GM23338 (cell line): ENCODE measurements at regions not wholly inside any gene's neighbourhood (a gene's known extent, or its start where the extent isn't known, plus 50 kb on each side); places are given as distances from the start of the nearest gene placed in this dataset.

Source experiments
- ATAC-seq: fragments of 200-7000 bp; cut with Tn5 transposase; 3 replicates; pipeline ENCODE4 v1.9.1; 2020
- DNase-seq: peaks from one replicate; pipeline ENCODE4 v3.0.0-alpha.2; 2015; ENCODE audit warnings: low spot score
- H2AFZ ChIP-seq: fragments of 200-600 bp; sonication (generic); 2 replicates; pipeline ENCODE4 v1.8.0; 2016; ENCODE audit warnings: antibody characterized with exemption, mild to moderate bottlenecking, moderate library complexity
- H3F3A ChIP-seq: fragments of 200-600 bp; sonication (generic); replicated peaks from 2 replicates; pipeline ENCODE4 v1.8.0; 2017; ENCODE audit warnings: antibody characterized with exemption, mixed run types, low read depth
- H3K27ac ChIP-seq: fragments of 200-600 bp; sonication (generic); 2 replicates; pipeline ENCODE4 v1.6.1; 2016; ENCODE audit warnings: low read depth
- H3K27me3 ChIP-seq: fragments of 200-600 bp; sonication (generic); 2 replicates; pipeline ENCODE4 v1.8.0; 2016; ENCODE audit warnings: mild to moderate bottlenecking, mixed run types, moderate library complexity; ENCODE audit not compliant: insufficient read depth
- H3K36me3 ChIP-seq: fragments of 200-600 bp; sonication (generic); 2 replicates; pipeline ENCODE4 v1.8.0; 2016; ENCODE audit warnings: mild to moderate bottlenecking; ENCODE audit not compliant: insufficient read depth
- H3K4me1 ChIP-seq: fragments of 200-600 bp; sonication (generic); 2 replicates; pipeline ENCODE4 v1.8.0; 2016; ENCODE audit warnings: mild to moderate bottlenecking, moderate library complexity; ENCODE audit not compliant: insufficient read depth
- H3K4me2 ChIP-seq: fragments of 200-600 bp; sonication (generic); 2 replicates; pipeline ENCODE4 v1.7.1; 2017; ENCODE audit warnings: mixed run types
- H3K4me3 ChIP-seq: fragments of 200-600 bp; sonication (generic); 2 replicates; pipeline ENCODE4 v1.6.1; 2016; ENCODE audit warnings: mixed run types
- H3K79me2 ChIP-seq: fragments of 200-600 bp; sonication (generic); replicated peaks from 2 replicates; pipeline ENCODE4 v1.8.0; 2017; ENCODE audit warnings: mild to moderate bottlenecking; ENCODE audit not compliant: insufficient read depth
- H3K9me2 ChIP-seq: fragments of 200-600 bp; sonication (generic); 2 replicates; pipeline ENCODE4 v1.8.0; 2017; ENCODE audit not compliant: insufficient read depth
- H4K20me1 ChIP-seq: fragments of 200-600 bp; sonication (generic); replicated peaks from 2 replicates; pipeline ENCODE4 v1.8.0; 2017; ENCODE audit warnings: mild to moderate bottlenecking; ENCODE audit not compliant: insufficient read depth
- H3K27ac Mint-ChIP-seq: 2 replicates; pipeline ENCODE4 v1.8.0; 2020; ENCODE audit warnings: inconsistent platforms, mild to moderate bottlenecking, moderate library complexity, mixed read lengths
- H3K27me3 Mint-ChIP-seq: 3 replicates; pipeline ENCODE4 v1.8.0; 2022; ENCODE audit warnings: low read depth, mild to moderate bottlenecking, moderate library complexity, mixed read lengths, inconsistent platforms; ENCODE audit not compliant: insufficient read depth, poor library complexity
- H3K36me3 Mint-ChIP-seq: 3 replicates; pipeline ENCODE4 v1.8.0; 2021; ENCODE audit warnings: low read depth, mild to moderate bottlenecking, inconsistent platforms, moderate library complexity, mixed read lengths
- H3K4me1 Mint-ChIP-seq: 3 replicates; pipeline ENCODE4 v1.8.0; 2020; ENCODE audit warnings: mild to moderate bottlenecking, inconsistent platforms, mixed read lengths
- H3K4me3 Mint-ChIP-seq: 3 replicates; pipeline ENCODE4 v1.8.0; 2021; ENCODE audit warnings: moderate library complexity, mild to moderate bottlenecking, inconsistent platforms, mixed read lengths
- H3K9me3 Mint-ChIP-seq: 3 replicates; pipeline ENCODE4 v1.8.0; 2020; ENCODE audit warnings: moderate library complexity, mild to moderate bottlenecking, inconsistent platforms, mixed read lengths
- CREB1 ChIP-seq: fragments of 250-450 bp; sonication (Bioruptor Pico); IDR thresholded peaks from 2 replicates; pipeline ENCODE4 v1.5.0; 2020; ENCODE audit warnings: low read depth, mild to moderate bottlenecking, moderate library complexity
- EZH2 ChIP-seq: fragments of 200-600 bp; sonication (generic); IDR thresholded peaks from one replicate; pipeline ENCODE4 v1.8.0; 2017; ENCODE audit warnings: antibody characterized with exemption, mild to moderate bottlenecking, low read depth; ENCODE audit not compliant: unreplicated experiment
- EZH2phosphoT487 ChIP-seq: fragments of 200-600 bp; sonication (generic); IDR thresholded peaks from one replicate; pipeline ENCODE4 v1.8.1; 2018; ENCODE audit warnings: antibody characterized with exemption; ENCODE audit not compliant: unreplicated experiment
- JUNB ChIP-seq: IDR thresholded peaks from one replicate; pipeline ENCODE4 v1.6.1; 2016; ENCODE audit warnings: antibody characterized with exemption; ENCODE audit not compliant: unreplicated experiment
- NANOG ChIP-seq: IDR thresholded peaks from 2 replicates; pipeline ENCODE4 v1.6.1; 2016; ENCODE audit warnings: antibody characterized with exemption, borderline replicate concordance
- STAT1 ChIP-seq: IDR thresholded peaks from one replicate; pipeline ENCODE4 v1.6.1; 2016; ENCODE audit warnings: antibody characterized with exemption; ENCODE audit not compliant: unreplicated experiment
- ZNF114 ChIP-seq: fragments of 250-450 bp; sonication (Bioruptor Pico); IDR thresholded peaks from 2 replicates; pipeline ENCODE4 v1.5.0; 2020; ENCODE audit warnings: mild to moderate bottlenecking, moderate library complexity
- ZNF331 ChIP-seq: fragments of 250-450 bp; sonication (Bioruptor Pico); IDR thresholded peaks from 2 replicates; pipeline ENCODE4 v1.5.0; 2020; ENCODE audit warnings: low read depth, mild to moderate bottlenecking, moderate library complexity
- TF ChIP-seq, protein P1 (sequence below), 2 experiments: fragments of 200-600 bp in 1 of 2; sonication (generic) in 1 of 2; conservative IDR thresholded peaks; 2 replicates each; pipeline versions ENCODE4 v1.5.1 to v1.6.1; 2016 to 2017; ENCODE audit warnings: antibody characterized with exemption in 2 of 2, low read depth in 2 of 2, mild to moderate bottlenecking in 2 of 2, moderate library complexity in 1 of 2
- TF ChIP-seq, protein P2 (sequence below): fragments of 250-450 bp; sonication (Bioruptor Pico); IDR thresholded peaks from 2 replicates; pipeline ENCODE4 v1.5.0; 2020; ENCODE audit warnings: mild to moderate bottlenecking, moderate library complexity
- TF ChIP-seq, protein P3 (sequence below): IDR thresholded peaks from 2 replicates; pipeline ENCODE4 v1.6.1; 2016; ENCODE audit warnings: antibody characterized with exemption
- TF ChIP-seq, protein P4 (sequence below): IDR thresholded peaks from one replicate; pipeline ENCODE4 v1.6.1; 2018; ENCODE audit warnings: antibody characterized with exemption; ENCODE audit not compliant: unreplicated experiment

DNA sequence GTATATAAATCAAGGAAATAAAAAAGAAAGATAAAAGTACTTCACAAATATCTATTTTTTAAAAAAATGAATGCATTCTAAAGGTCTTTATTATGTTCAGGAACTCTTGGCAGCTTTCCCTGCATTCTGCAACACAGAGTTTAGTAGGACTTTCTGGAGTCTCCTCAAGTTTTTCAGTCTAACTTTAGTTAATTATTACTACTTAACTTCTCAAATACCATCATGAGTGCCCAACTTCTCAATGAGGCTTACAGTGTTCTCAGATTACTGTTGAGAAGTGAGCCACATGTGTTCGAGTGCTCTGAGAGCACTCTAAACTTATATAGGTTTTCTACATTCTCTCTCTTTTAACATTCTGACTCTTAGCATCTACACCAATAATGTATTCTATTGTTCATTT lies 1852.9 kb upstream of the PCDH10 start:
- no peaks in the 10 kb centered on the region for H3K4me1 ChIP-seq
- H3K4me3 ChIP-seq: no peak overlapping the region
- H3K27ac ChIP-seq: no peak overlapping the region
- Mint-ChIP-seq H3K27ac (no peak overlapping the region), H3K4me3 (no peak overlapping the region), H3K36me3 (peaks cover 16% of the 10 kb centered on the region), H3K27me3 (no peaks in the 10 kb centered on the region), H3K9me3 (peaks cover 23% of the 10 kb centered on the region), H3K4me1 (peaks cover under 1% of the 10 kb centered on the region; the same call in 2 of the 3 replicates)
- DNase-seq (no peak), ATAC-seq (no peak)
- no peaks in the 10 kb centered on the region for H3K36me3 ChIP-seq
- TF ChIP-seq, protein P1, sequence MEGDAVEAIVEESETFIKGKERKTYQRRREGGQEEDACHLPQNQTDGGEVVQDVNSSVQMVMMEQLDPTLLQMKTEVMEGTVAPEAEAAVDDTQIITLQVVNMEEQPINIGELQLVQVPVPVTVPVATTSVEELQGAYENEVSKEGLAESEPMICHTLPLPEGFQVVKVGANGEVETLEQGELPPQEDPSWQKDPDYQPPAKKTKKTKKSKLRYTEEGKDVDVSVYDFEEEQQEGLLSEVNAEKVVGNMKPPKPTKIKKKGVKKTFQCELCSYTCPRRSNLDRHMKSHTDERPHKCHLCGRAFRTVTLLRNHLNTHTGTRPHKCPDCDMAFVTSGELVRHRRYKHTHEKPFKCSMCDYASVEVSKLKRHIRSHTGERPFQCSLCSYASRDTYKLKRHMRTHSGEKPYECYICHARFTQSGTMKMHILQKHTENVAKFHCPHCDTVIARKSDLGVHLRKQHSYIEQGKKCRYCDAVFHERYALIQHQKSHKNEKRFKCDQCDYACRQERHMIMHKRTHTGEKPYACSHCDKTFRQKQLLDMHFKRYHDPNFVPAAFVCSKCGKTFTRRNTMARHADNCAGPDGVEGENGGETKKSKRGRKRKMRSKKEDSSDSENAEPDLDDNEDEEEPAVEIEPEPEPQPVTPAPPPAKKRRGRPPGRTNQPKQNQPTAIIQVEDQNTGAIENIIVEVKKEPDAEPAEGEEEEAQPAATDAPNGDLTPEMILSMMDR (conservative IDR thresholded peaks at IDR 0.05; ENCODE audit: low read depth in 2 of 2): no peak
- TF ChIP-seq EZH2phosphoT487: no peak
- TF ChIP-seq ZNF331: no peak
- no peak for TF ChIP-seq CREB1 (CRISPR knock-in tag)
- TF ChIP-seq, protein P2, sequence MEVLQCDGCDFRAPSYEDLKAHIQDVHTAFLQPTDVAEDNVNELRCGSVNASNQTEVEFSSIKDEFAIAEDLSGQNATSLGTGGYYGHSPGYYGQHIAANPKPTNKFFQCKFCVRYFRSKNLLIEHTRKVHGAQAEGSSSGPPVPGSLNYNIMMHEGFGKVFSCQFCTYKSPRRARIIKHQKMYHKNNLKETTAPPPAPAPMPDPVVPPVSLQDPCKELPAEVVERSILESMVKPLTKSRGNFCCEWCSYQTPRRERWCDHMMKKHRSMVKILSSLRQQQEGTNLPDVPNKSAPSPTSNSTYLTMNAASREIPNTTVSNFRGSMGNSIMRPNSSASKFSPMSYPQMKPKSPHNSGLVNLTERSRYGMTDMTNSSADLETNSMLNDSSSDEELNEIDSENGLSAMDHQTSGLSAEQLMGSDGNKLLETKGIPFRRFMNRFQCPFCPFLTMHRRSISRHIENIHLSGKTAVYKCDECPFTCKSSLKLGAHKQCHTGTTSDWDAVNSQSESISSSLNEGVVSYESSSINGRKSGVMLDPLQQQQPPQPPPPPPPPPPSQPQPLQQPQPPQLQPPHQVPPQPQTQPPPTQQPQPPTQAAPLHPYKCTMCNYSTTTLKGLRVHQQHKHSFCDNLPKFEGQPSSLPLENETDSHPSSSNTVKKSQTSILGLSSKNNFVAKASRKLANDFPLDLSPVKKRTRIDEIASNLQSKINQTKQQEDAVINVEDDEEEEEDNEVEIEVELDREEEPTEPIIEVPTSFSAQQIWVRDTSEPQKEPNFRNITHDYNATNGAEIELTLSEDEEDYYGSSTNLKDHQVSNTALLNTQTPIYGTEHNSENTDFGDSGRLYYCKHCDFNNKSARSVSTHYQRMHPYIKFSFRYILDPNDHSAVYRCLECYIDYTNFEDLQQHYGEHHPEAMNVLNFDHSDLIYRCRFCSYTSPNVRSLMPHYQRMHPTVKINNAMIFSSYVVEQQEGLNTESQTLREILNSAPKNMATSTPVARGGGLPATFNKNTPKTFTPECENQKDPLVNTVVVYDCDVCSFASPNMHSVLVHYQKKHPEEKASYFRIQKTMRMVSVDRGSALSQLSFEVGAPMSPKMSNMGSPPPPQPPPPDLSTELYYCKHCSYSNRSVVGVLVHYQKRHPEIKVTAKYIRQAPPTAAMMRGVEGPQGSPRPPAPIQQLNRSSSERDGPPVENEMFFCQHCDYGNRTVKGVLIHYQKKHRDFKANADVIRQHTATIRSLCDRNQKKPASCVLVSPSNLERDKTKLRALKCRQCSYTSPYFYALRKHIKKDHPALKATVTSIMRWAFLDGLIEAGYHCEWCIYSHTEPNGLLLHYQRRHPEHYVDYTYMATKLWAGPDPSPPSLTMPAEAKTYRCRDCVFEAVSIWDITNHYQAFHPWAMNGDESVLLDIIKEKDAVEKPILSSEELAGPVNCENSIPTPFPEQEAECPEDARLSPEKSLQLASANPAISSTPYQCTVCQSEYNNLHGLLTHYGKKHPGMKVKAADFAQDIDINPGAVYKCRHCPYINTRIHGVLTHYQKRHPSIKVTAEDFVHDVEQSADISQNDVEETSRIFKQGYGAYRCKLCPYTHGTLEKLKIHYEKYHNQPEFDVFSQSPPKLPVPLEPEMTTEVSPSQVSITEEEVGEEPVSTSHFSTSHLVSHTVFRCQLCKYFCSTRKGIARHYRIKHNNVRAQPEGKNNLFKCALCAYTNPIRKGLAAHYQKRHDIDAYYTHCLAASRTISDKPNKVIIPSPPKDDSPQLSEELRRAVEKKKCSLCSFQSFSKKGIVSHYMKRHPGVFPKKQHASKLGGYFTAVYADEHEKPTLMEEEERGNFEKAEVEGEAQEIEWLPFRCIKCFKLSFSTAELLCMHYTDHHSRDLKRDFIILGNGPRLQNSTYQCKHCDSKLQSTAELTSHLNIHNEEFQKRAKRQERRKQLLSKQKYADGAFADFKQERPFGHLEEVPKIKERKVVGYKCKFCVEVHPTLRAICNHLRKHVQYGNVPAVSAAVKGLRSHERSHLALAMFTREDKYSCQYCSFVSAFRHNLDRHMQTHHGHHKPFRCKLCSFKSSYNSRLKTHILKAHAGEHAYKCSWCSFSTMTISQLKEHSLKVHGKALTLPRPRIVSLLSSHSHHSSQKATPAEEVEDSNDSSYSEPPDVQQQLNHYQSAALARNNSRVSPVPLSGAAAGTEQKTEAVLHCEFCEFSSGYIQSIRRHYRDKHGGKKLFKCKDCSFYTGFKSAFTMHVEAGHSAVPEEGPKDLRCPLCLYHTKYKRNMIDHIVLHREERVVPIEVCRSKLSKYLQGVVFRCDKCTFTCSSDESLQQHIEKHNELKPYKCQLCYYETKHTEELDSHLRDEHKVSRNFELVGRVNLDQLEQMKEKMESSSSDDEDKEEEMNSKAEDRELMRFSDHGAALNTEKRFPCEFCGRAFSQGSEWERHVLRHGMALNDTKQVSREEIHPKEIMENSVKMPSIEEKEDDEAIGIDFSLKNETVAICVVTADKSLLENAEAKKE (CRISPR knock-in tag): no peak
- no peak for TF ChIP-seq EZH2
- no peak for TF ChIP-seq JUNB
- no peak for TF ChIP-seq NANOG
- no peak for TF ChIP-seq STAT1
- TF ChIP-seq, protein P3, sequence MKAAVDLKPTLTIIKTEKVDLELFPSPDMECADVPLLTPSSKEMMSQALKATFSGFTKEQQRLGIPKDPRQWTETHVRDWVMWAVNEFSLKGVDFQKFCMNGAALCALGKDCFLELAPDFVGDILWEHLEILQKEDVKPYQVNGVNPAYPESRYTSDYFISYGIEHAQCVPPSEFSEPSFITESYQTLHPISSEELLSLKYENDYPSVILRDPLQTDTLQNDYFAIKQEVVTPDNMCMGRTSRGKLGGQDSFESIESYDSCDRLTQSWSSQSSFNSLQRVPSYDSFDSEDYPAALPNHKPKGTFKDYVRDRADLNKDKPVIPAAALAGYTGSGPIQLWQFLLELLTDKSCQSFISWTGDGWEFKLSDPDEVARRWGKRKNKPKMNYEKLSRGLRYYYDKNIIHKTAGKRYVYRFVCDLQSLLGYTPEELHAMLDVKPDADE: no peak
- TF ChIP-seq, protein P4, sequence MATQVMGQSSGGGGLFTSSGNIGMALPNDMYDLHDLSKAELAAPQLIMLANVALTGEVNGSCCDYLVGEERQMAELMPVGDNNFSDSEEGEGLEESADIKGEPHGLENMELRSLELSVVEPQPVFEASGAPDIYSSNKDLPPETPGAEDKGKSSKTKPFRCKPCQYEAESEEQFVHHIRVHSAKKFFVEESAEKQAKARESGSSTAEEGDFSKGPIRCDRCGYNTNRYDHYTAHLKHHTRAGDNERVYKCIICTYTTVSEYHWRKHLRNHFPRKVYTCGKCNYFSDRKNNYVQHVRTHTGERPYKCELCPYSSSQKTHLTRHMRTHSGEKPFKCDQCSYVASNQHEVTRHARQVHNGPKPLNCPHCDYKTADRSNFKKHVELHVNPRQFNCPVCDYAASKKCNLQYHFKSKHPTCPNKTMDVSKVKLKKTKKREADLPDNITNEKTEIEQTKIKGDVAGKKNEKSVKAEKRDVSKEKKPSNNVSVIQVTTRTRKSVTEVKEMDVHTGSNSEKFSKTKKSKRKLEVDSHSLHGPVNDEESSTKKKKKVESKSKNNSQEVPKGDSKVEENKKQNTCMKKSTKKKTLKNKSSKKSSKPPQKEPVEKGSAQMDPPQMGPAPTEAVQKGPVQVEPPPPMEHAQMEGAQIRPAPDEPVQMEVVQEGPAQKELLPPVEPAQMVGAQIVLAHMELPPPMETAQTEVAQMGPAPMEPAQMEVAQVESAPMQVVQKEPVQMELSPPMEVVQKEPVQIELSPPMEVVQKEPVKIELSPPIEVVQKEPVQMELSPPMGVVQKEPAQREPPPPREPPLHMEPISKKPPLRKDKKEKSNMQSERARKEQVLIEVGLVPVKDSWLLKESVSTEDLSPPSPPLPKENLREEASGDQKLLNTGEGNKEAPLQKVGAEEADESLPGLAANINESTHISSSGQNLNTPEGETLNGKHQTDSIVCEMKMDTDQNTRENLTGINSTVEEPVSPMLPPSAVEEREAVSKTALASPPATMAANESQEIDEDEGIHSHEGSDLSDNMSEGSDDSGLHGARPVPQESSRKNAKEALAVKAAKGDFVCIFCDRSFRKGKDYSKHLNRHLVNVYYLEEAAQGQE: no peak
- no peak for TF ChIP-seq ZNF114 (CRISPR knock-in tag)
- no peak overlapping the region for H3K4me2 ChIP-seq
- H2AFZ ChIP-seq: no peak overlapping the region
- no peaks in the 10 kb centered on the region for H4K20me1 ChIP-seq
- no peaks in the 10 kb centered on the region for H3K79me2 ChIP-seq
- no peaks in the 10 kb centered on the region for H3K9me2 ChIP-seq
- no peaks in the 10 kb centered on the region for H3K27me3 ChIP-seq
- H3F3A ChIP-seq: no peaks in the 10 kb centered on the region
